ENCODE measurements at regions not wholly inside any gene's neighbourhood (a gene's known extent, or its start where the extent isn't known, plus 50 kb on each side); places are given as distances from the start of the nearest gene placed in this dataset.

- no peak for TF ChIP-seq JAZF1 (CRISPR knock-in tag; IDR thresholded peaks at IDR 0.05)
- no peak for TF ChIP-seq RELA (CRISPR knock-in tag; IDR thresholded peaks at IDR 0.05; ENCODE audit: borderline replicate concordance)
- TF ChIP-seq NR1H2 (CRISPR knock-in tag; IDR thresholded peaks at IDR 0.05) = no peak
- no peak for TF ChIP-seq ZNF416 (CRISPR knock-in tag; IDR thresholded peaks at IDR 0.05)
- TF ChIP-seq SMAD4 (CRISPR knock-in tag; IDR thresholded peaks at IDR 0.05) = no peak
Measured at GRCh38 chr17:71516149-71516548, 604.7 kb upstream of the SOX9 start (continued).

- ChIA-PET CTCF (no interaction called here), POLR2A (no interaction called here)
- no peak overlapping the region for H3K4me3 Mint-ChIP-seq
- no peaks in the 10 kb centered on the region for H3K27me3 Mint-ChIP-seq (ENCODE audit: low read depth)
- H3K27ac Mint-ChIP-seq = no peak overlapping the region
- H3K4me1 Mint-ChIP-seq = peaks cover 23% of the 10 kb centered on the region
- TF ChIP-seq SMAD4 (CRISPR knock-in tag; IDR thresholded peaks at IDR 0.05) (no peak), ATF6 (CRISPR knock-in tag; IDR thresholded peaks at IDR 0.05) (no peak), ZNF512 (CRISPR knock-in tag; IDR thresholded peaks at IDR 0.05; ENCODE audit: borderline replicate concordance) (no peak), ZNF532 (CRISPR knock-in tag; IDR thresholded peaks at IDR 0.05; ENCODE audit: borderline replicate concordance) (no peak), ARID4B (CRISPR knock-in tag; IDR thresholded peaks at IDR 0.05; ENCODE audit: borderline replicate concordance) (no peak), ZNF263 (CRISPR knock-in tag; IDR thresholded peaks at IDR 0.05; ENCODE audit: low read depth) (no peak), ATF2 (CRISPR knock-in tag; IDR thresholded peaks at IDR 0.05; ENCODE audit: borderline replicate concordance, low read depth) (no peak), ZNF232 (CRISPR knock-in tag; IDR thresholded peaks at IDR 0.05) (no peak), ATF3 (CRISPR knock-in tag; conservative IDR thresholded peaks at IDR 0.05) (no peak), CTCF (IDR thresholded peaks at IDR 0.05) (no peak), ETV6 (CRISPR knock-in tag; IDR thresholded peaks at IDR 0.05) (no peak), RORB (CRISPR knock-in tag; IDR thresholded peaks at IDR 0.05) (no peak)
- DNase-seq (ENCODE audit: low spot score) = no peak
- no peaks in the 10 kb centered on the region for H3K36me3 Mint-ChIP-seq
- ATAC-seq = no peak
- H3K9me3 Mint-ChIP-seq = peaks cover 10% of the 10 kb centered on the region
Measured at GRCh38 chr17:71519285-71519684, 601.5 kb upstream of the SOX9 start.
